ENCODE measurements at regions not wholly inside any gene's neighbourhood (a gene's known extent, or its start where the extent isn't known, plus 50 kb on each side); places are given as distances from the start of the nearest gene placed in this dataset.

- H4K91ac ChIP-seq (ENCODE audit: insufficient read length, low read depth, low read length): no peak overlapping the region
- H3K4me1 ChIP-seq (ENCODE audit: insufficient read depth, low read length): no peaks in the 10 kb centered on the region
- TF ChIP-seq, protein P1, sequence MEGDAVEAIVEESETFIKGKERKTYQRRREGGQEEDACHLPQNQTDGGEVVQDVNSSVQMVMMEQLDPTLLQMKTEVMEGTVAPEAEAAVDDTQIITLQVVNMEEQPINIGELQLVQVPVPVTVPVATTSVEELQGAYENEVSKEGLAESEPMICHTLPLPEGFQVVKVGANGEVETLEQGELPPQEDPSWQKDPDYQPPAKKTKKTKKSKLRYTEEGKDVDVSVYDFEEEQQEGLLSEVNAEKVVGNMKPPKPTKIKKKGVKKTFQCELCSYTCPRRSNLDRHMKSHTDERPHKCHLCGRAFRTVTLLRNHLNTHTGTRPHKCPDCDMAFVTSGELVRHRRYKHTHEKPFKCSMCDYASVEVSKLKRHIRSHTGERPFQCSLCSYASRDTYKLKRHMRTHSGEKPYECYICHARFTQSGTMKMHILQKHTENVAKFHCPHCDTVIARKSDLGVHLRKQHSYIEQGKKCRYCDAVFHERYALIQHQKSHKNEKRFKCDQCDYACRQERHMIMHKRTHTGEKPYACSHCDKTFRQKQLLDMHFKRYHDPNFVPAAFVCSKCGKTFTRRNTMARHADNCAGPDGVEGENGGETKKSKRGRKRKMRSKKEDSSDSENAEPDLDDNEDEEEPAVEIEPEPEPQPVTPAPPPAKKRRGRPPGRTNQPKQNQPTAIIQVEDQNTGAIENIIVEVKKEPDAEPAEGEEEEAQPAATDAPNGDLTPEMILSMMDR (conservative IDR thresholded peaks at IDR 0.05): peak; percentile 26; the same call in 1 of the 3 replicates
- H3K4ac ChIP-seq (ENCODE audit: low read depth, low read length): no peak overlapping the region
- no peak overlapping the region for H3K23ac ChIP-seq (ENCODE audit: insufficient read length, low read depth, low read length)
- Mint-ChIP-seq H3K36me3 (ENCODE audit: insufficient read depth in 1 of 3, low read depth in 3 of 3) (no peaks in the 10 kb centered on the region; a peak in 1 of 7 replicates), H3K4me3 (no peak overlapping the region), H3K27ac (no peak overlapping the region), H3K9me3 (no peaks in the 10 kb centered on the region; a peak in 2 of 5 replicates), H3K27me3 (ENCODE audit: low read depth) (no peaks in the 10 kb centered on the region), H3K4me1 (0 out of 4 replicates have a peak, but pooled peaks cover 0 to 1% of the 10 kb centered on the region in 2 experiments)
- H3K56ac ChIP-seq (ENCODE audit: insufficient read length, low read depth, low read length): no peak overlapping the region
- no peak overlapping the region for H2BK20ac ChIP-seq (ENCODE audit: low read depth, low read length, poor library complexity, severe bottlenecking)
- H2AFZ ChIP-seq (ENCODE audit: low read length): no peak overlapping the region
- no peak overlapping the region for H2BK5ac ChIP-seq (ENCODE audit: insufficient read length, low read length)
- no peak overlapping the region for H2BK120ac ChIP-seq (ENCODE audit: low read depth, low read length, poor library complexity, severe bottlenecking)
- no peaks in the 10 kb centered on the region for H3K23me2 ChIP-seq (ENCODE audit: insufficient read length, low read depth, low read length, poor library complexity, severe bottlenecking)
- H2BK15ac ChIP-seq (ENCODE audit: low read depth, low read length): no peak overlapping the region
- no peaks in the 10 kb centered on the region for H3K9me3 ChIP-seq (ENCODE audit: control insufficient read depth, low read depth, low read length)
- no peak overlapping the region for H3K27ac ChIP-seq (ENCODE audit: insufficient read length, low read depth, low read length)
- H4K20me1 ChIP-seq (ENCODE audit: control insufficient read depth, insufficient read depth, insufficient read length): no peaks in the 10 kb centered on the region
- no peak overlapping the region for H3K9ac ChIP-seq (ENCODE audit: extremely low read depth, insufficient read length, low read length)
- no CpG with 5 or more reads among the region's 2 CpGs for WGBS (ENCODE audit: extremely low coverage, insufficient read length, low lambda C conversion rate)
- no peak overlapping the region for H3T11ph ChIP-seq (ENCODE audit: low read length)
- H3K79me2 ChIP-seq (ENCODE audit: insufficient read depth, low read length): no peaks in the 10 kb centered on the region
- H4K5ac ChIP-seq (ENCODE audit: insufficient read length, low read depth, low read length): no peak overlapping the region
- no peak overlapping the region for H3K18ac ChIP-seq (ENCODE audit: insufficient read length, low read depth, low read length)
- H3K4me2 ChIP-seq (ENCODE audit: insufficient read depth, insufficient read length, low read length): no peak overlapping the region
- H4K8ac ChIP-seq (replicated peaks; ENCODE audit: insufficient read length, low read depth, low read length): no peak overlapping the region
- no peak for DNase-seq
- H2BK12ac ChIP-seq (ENCODE audit: insufficient read length, low read depth, low read length): no peak overlapping the region
- H2AK5ac ChIP-seq (ENCODE audit: insufficient read length, low read length): no peak overlapping the region
- no peak overlapping the region for H3K14ac ChIP-seq (ENCODE audit: insufficient read depth, low read length)
- H3K79me1 ChIP-seq (ENCODE audit: insufficient read depth, low read depth, low read length, poor library complexity, severe bottlenecking): no peaks in the 10 kb centered on the region
- H3K27me3 ChIP-seq (ENCODE audit: insufficient read depth, low read length): no peaks in the 10 kb centered on the region
Observed at GRCh38 chr4:33566649-33567048, 2677.7 kb downstream of the ARAP2 start.

Measured in H9 (cell line).